OCI-LY7 (cell line): ENCODE measurements at regions not wholly inside any gene's neighbourhood (a gene's known extent, or its start where the extent isn't known, plus 50 kb on each side); places are given as distances from the start of the nearest gene placed in this dataset.

Experiments
- BruUV-seq: library from RNA; stranded (reverse); fragments of 400-500 nt; replicated peaks from 2 replicates; lab custom pipeline; 2021; lab: Mats Ljungman, UMichigan
- CTCF ChIA-PET: fragments of 300-600 bp; sonication (Branson Sonifier 250); formaldehyde crosslinking; loops from one replicate; lab custom pipeline; 2022; ENCODE audit warnings: antibody characterized with exemption; ENCODE audit not compliant: unreplicated experiment; lab: Charles Lee
- POLR2A ChIA-PET: fragments of 300-600 bp; sonication (Branson Sonifier 250); formaldehyde crosslinking; loops from one replicate; lab custom pipeline; 2022; ENCODE audit warnings: antibody characterized with exemption; lab: Charles Lee
- DNase-seq: peaks from one replicate; pipeline ENCODE4 v3.0.0-alpha.2; 2015; ENCODE audit warnings: low spot score
- H2AFZ ChIP-seq: fragments of 200-600 bp; sonication (generic), shearing (Covaris generic); 2 replicates; pipeline ENCODE4 v1.6.1; 2014; ENCODE audit warnings: mild to moderate bottlenecking, antibody characterized with exemption, low read length, moderate library complexity
- H3K27ac ChIP-seq: fragments of 200-600 bp; sonication (generic); 2 replicates; pipeline ENCODE4 v1.5.1; 2014; ENCODE audit warnings: mixed run types, low read depth, mild to moderate bottlenecking, moderate library complexity, low read length, inconsistent platforms; ENCODE audit not compliant: poor library complexity, severe bottlenecking
- H3K36me3 ChIP-seq: fragments of 200-600 bp; sonication (generic); 2 replicates; pipeline ENCODE4 v1.6.1; 2014; ENCODE audit warnings: mild to moderate bottlenecking, antibody characterized with exemption, low read length, moderate library complexity, mixed read lengths; ENCODE audit not compliant: insufficient read depth
- H3K4me1 ChIP-seq: fragments of 200-600 bp; sonication (generic); 2 replicates; pipeline ENCODE4 v1.5.1; 2014; ENCODE audit warnings: mild to moderate bottlenecking, low read length; ENCODE audit not compliant: insufficient read depth, poor library complexity, severe bottlenecking
- H3K4me2 ChIP-seq: fragments of 200-600 bp; sonication (generic); 2 replicates; pipeline ENCODE4 v1.6.1; 2014; ENCODE audit warnings: mild to moderate bottlenecking, low read length
- H3K4me3 ChIP-seq: fragments of 200-600 bp; sonication (generic); 2 replicates; pipeline ENCODE4 v1.5.1; 2014; ENCODE audit warnings: mild to moderate bottlenecking, low read depth, low read length; ENCODE audit not compliant: poor library complexity, severe bottlenecking
- H3K79me2 ChIP-seq: fragments of 200-600 bp; sonication (generic); 2 replicates; pipeline ENCODE4 v1.6.1; 2016; ENCODE audit warnings: low read depth, mild to moderate bottlenecking, low read length, moderate library complexity, mixed read lengths; ENCODE audit not compliant: insufficient read depth
- H3K9me2 ChIP-seq: fragments of 200-600 bp; sonication (generic); 2 replicates; pipeline ENCODE4 v1.6.1; 2016; ENCODE audit warnings: mild to moderate bottlenecking, low read length, mixed read lengths; ENCODE audit not compliant: insufficient read depth
- H3K9me3 ChIP-seq: fragments of 200-600 bp; sonication (generic); 2 replicates; pipeline ENCODE4 v1.6.1; 2014; ENCODE audit warnings: mild to moderate bottlenecking, mixed run types, low read length, mixed read lengths
- H4K20me1 ChIP-seq: fragments of 200-600 bp; sonication (generic); 2 replicates; pipeline ENCODE4 v1.6.1; 2014; ENCODE audit warnings: mild to moderate bottlenecking, antibody characterized with exemption, low read length, moderate library complexity, mixed read lengths; ENCODE audit not compliant: insufficient read depth
- CTCF ChIP-seq: fragments of 200-600 bp; sonication (generic); conservative IDR thresholded peaks from 2 replicates; pipeline ENCODE4 v1.5.1; 2014; ENCODE audit warnings: mild to moderate bottlenecking, antibody characterized with exemption, low read length, moderate library complexity, mixed read lengths
- EZH2phosphoT487 ChIP-seq: fragments of 200-600 bp; sonication (generic); IDR thresholded peaks from 2 replicates; pipeline ENCODE4 v1.6.1; 2018; ENCODE audit warnings: low read depth, borderline replicate concordance, mild to moderate bottlenecking, mixed run types, antibody characterized with exemption, low read length, moderate library complexity, mixed read lengths
- intact Hi-C: fragments of 100-400 bp; cut with micrococcal nuclease; formaldehyde crosslinking; loops from one replicate; pipeline ENCODE4 v1.10.0; 2022; ENCODE audit not compliant: unreplicated experiment

DNA sequence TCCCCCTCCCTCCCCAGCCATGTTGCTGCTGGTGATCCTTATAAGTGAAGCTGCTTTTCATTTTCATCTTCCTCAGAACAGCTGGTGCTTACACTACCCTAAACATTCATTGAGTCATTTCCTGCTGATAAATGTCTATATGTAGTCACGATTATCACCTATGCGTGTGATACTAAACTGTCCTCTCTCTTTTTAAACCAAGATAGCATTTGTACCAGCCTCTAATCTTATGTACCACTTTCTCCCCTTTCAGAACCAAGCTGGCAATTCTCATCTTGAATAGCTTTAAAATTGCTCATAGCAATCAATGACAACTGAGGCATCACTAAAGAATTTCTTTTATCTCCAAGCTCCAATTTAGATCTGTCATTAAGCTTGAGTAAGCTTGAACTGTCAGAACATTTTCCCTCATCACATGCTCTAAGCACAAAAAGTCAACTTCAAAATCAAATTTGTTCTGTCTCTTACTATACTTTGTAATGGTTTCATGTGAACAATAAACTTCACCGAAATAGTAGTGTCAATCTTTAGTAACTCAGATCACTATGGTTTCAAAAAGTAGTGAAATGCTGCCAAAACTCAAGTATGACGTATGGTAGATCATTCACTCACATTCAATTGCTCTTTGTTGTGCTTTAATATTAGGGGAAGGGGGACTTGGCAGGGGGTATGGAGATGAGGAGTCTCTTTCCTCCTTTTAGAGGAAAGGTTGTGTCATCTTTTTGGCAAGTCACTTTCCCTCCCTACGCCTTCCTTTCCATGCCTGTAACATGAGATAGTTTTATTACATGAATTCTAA lies 178.1 kb upstream of the NOVA1 start:
- DNase-seq, result no peak
- no peaks in the 10 kb centered on the region for H3K36me3 ChIP-seq
- H3K9me3 ChIP-seq, result no peaks in the 10 kb centered on the region; the same call in 1 of the 2 replicates
- no peaks in the 10 kb centered on the region for H3K79me2 ChIP-seq
- no peak overlapping the region for H3K27ac ChIP-seq
- H4K20me1 ChIP-seq, result no peaks in the 10 kb centered on the region
- H3K4me2 ChIP-seq, result no peak overlapping the region
- POLR2A ChIA-PET, result no interaction called here
- H3K9me2 ChIP-seq, result no peaks in the 10 kb centered on the region
- intact Hi-C loops, result no loop called here
- CTCF ChIA-PET, result no interaction called here
- H3K4me3 ChIP-seq, result no peak overlapping the region
- no peaks in the 10 kb centered on the region for H3K4me1 ChIP-seq
- H2AFZ ChIP-seq, result no peak overlapping the region
- TF ChIP-seq CTCF (no peak), EZH2phosphoT487 (no peak)
- no TSS peak for BruUV-seq

DNA sequence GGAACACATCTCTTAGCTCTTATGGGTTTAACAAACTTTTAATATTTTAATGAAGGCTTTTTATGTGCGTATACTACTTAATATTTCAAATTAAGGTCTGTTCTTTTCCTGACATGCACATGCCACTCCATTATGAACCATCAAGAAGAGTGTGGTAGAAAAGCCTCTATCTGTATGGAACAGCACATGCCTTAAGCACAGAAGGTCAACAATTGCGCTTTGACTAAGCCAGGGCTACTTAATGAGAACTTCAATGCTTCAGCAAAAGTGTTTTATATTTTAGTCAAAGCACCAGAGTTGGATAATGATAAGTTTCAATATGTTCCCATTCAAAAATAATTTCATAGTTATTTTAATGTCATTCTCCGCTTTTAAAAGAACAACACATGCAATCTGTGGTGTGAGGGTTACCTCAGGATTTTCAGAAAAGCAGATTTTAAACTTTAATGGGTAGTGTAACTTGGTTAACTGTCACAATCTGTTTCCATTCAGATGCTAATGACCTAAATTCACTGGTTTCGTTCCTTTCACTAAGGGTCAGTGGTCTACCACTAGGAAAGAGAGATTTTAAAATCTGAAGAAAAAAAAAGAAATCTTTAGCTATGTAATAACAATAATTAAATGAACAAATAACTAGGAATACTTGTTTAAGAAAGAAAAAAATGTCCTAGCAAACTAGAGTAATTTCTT lies 193.4 kb upstream of the NOVA1 start:
- Histone ChIP-seq H3K27ac (no peak overlapping the region), H3K4me1 (no peaks in the 10 kb centered on the region), H4K20me1 (no peaks in the 10 kb centered on the region), H3K4me2 (no peak overlapping the region), H3K4me3 (no peak overlapping the region), H3K36me3 (no peaks in the 10 kb centered on the region), H3K79me2 (no peaks in the 10 kb centered on the region), H3K9me3 (no peaks in the 10 kb centered on the region), H2AFZ (no peak overlapping the region), H3K9me2 (no peaks in the 10 kb centered on the region)
- TF ChIP-seq CTCF (no peak), EZH2phosphoT487 (no peak)
- intact Hi-C loops, result no loop called here
- BruUV-seq, result no TSS peak
- POLR2A ChIA-PET, result interaction anchor here (1.4 kb wide), 1 partner anchor 16 kb away, joined by 6 read pairs; no protein-coding TSS in a partner anchor
- no peak for DNase-seq
- CTCF ChIA-PET, result no interaction called here
